Fibroblast of lung (primary cell): ENCODE measurements at regions not wholly inside any gene's neighbourhood (a gene's known extent, or its start where the extent isn't known, plus 50 kb on each side); places are given as distances from the start of the nearest gene placed in this dataset.

Experiments
- DNase-seq, 2 donors: peaks; one replicate each; pipeline versions ENCODE4 v3.0.0 to v3.0.0-alpha.2; 2010; ENCODE audit warnings: low read depth in 2 of 2
- H2AFZ ChIP-seq: 2 replicates; pipeline ENCODE4 v1.5.1; 2012; ENCODE audit warnings: low read length, control low read depth, inconsistent platforms
- H3K27ac ChIP-seq: 2 replicates; pipeline ENCODE4 v1.5.1; 2011; ENCODE audit warnings: low read length, control low read depth; ENCODE audit not compliant: insufficient read depth
- H3K27me3 ChIP-seq: 2 replicates; pipeline ENCODE4 v1.5.1; 2011; ENCODE audit warnings: mild to moderate bottlenecking, low read length; ENCODE audit not compliant: control insufficient read depth, insufficient read depth
- H3K36me3 ChIP-seq: 2 replicates; pipeline ENCODE4 v1.5.1; 2011; ENCODE audit warnings: low read length; ENCODE audit not compliant: control insufficient read depth, insufficient read depth
- H3K4me1 ChIP-seq: 2 replicates; pipeline ENCODE4 v1.5.1; 2011; ENCODE audit warnings: low read length; ENCODE audit not compliant: control insufficient read depth, insufficient read depth; ENCODE audit errors: extremely low read depth
- H3K4me2 ChIP-seq: 2 replicates; pipeline ENCODE4 v1.5.1; 2011; ENCODE audit warnings: low read length, control low read depth; ENCODE audit not compliant: insufficient read depth; ENCODE audit errors: extremely low read depth
- H3K4me3 ChIP-seq, 4 experiments: fragments of 200-600 bp in 1 of 4; sonication (generic) in 1 of 4; replicated peaks in 1 of 4; 2 replicates each; pipeline ENCODE4 v1.5.1; 2011 to 2016; ENCODE audit warnings: low read length in 4 of 4, low read depth in 3 of 4, mild to moderate bottlenecking in 3 of 4, control low read depth in 2 of 4, inconsistent platforms in 1 of 4, mixed read lengths in 1 of 4; ENCODE audit not compliant: insufficient read depth in 1 of 4; ENCODE audit errors: control extremely low read depth in 1 of 4
- H3K79me2 ChIP-seq: 2 replicates; pipeline ENCODE4 v1.5.1; 2012; ENCODE audit warnings: mild to moderate bottlenecking, low read length, inconsistent platforms; ENCODE audit not compliant: control insufficient read depth, insufficient read depth
- H3K9ac ChIP-seq: 2 replicates; pipeline ENCODE4 v1.5.1; 2011; ENCODE audit warnings: mild to moderate bottlenecking, low read length, control low read depth; ENCODE audit not compliant: insufficient read depth
- H3K9me3 ChIP-seq: 2 replicates; pipeline ENCODE4 v1.5.1; 2012; ENCODE audit warnings: low read depth, low read length; ENCODE audit not compliant: control insufficient read depth, insufficient read depth
- H4K20me1 ChIP-seq: 2 replicates; pipeline ENCODE4 v1.5.1; 2011; ENCODE audit warnings: low read length; ENCODE audit not compliant: control insufficient read depth, insufficient read depth; ENCODE audit errors: extremely low read depth
- EZH2 ChIP-seq: IDR thresholded peaks from 2 replicates; pipeline ENCODE4 v1.5.1; 2012; ENCODE audit warnings: low read length, control low read depth, mild to moderate bottlenecking; ENCODE audit errors: missing control alignments
- TF ChIP-seq, protein P1 (sequence below), 2 donors: IDR thresholded peaks in 1 of 2; conservative IDR thresholded peaks in 1 of 2; 1 replicate in 1 of 2; 2 replicates in 1 of 2; pipeline ENCODE4 v1.5.1; 2011 to 2012; ENCODE audit warnings: low read length in 2 of 2, control low read depth in 1 of 2, inconsistent platforms in 1 of 2, low read depth in 1 of 2, mild to moderate bottlenecking in 1 of 2

DNA sequence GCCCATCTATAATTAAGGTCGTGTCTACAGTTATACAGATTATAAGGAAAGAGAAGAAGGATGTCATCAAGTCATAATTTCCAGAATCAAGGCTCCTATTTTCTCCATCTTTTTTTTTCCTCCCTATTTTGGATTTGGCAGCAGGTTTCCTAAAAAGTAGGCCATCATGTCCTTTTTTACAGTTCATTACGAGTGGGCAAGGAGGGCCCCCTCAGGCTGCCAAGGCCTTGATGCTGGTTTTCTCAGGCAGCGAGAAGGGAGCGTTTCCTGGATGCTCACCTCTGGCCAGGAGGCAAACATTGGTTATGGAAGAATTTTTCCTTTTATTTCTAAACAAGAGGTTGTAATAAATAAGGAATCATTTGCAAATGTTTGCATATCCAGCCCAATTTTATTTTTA, 414.6 kb downstream of the DHX35 start:
- Histone ChIP-seq H3K4me2 (no peak overlapping the region), H3K9me3 (no peaks in the 10 kb centered on the region), H3K79me2 (no peaks in the 10 kb centered on the region), H3K27ac (no peak overlapping the region), H3K9ac (no peak overlapping the region), H3K36me3 (no peaks in the 10 kb centered on the region), H2AFZ (no peak overlapping the region), H3K27me3 (no peaks in the 10 kb centered on the region), H3K4me1 (no peaks in the 10 kb centered on the region), H3K4me3 (no peak overlapping the region), H4K20me1 (no peaks in the 10 kb centered on the region)
- TF ChIP-seq EZH2: no peak
- TF ChIP-seq, protein P1, sequence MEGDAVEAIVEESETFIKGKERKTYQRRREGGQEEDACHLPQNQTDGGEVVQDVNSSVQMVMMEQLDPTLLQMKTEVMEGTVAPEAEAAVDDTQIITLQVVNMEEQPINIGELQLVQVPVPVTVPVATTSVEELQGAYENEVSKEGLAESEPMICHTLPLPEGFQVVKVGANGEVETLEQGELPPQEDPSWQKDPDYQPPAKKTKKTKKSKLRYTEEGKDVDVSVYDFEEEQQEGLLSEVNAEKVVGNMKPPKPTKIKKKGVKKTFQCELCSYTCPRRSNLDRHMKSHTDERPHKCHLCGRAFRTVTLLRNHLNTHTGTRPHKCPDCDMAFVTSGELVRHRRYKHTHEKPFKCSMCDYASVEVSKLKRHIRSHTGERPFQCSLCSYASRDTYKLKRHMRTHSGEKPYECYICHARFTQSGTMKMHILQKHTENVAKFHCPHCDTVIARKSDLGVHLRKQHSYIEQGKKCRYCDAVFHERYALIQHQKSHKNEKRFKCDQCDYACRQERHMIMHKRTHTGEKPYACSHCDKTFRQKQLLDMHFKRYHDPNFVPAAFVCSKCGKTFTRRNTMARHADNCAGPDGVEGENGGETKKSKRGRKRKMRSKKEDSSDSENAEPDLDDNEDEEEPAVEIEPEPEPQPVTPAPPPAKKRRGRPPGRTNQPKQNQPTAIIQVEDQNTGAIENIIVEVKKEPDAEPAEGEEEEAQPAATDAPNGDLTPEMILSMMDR (conservative IDR thresholded peaks at IDR 0.05 in 1 of 2, IDR thresholded peaks at IDR 0.05 in 1 of 2; ENCODE audit: low read depth in 1 of 2, low read length in 2 of 2): no peak
- no peak for DNase-seq

DNA sequence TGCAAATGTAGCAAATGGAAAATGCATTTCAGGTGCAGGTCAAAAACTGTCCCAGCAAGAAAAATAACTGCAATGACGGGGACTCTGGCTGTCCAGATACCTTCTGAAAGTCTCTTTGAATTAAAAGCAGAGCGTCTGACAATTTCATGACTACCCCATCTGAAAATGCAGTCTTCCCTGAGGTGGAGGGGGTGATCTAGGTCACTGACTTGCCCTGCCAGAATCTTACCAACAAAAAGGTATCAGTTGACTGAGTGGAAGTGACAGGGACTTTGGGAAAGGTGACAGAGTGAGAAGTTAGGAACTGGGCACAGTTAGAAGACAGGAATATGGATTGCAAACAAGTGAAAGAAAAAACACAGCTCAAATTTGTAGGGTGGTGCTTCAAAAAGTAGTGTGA, 402.2 kb downstream of the DHX35 start:
- Histone ChIP-seq H3K36me3 (no peaks in the 10 kb centered on the region), H3K79me2 (no peaks in the 10 kb centered on the region), H3K27ac (no peak overlapping the region), H3K4me1 (no peaks in the 10 kb centered on the region), H4K20me1 (no peaks in the 10 kb centered on the region), H3K4me2 (no peak overlapping the region), H3K9ac (no peak overlapping the region), H2AFZ (no peak overlapping the region), H3K27me3 (no peaks in the 10 kb centered on the region), H3K9me3 (no peaks in the 10 kb centered on the region), H3K4me3 (no peak overlapping the region)
- TF ChIP-seq, protein P1 (conservative IDR thresholded peaks at IDR 0.05 in 1 of 2, IDR thresholded peaks at IDR 0.05 in 1 of 2; ENCODE audit: low read depth in 1 of 2, low read length in 2 of 2): no peak
- TF ChIP-seq EZH2: no peak
- DNase-seq: no peak

DNA sequence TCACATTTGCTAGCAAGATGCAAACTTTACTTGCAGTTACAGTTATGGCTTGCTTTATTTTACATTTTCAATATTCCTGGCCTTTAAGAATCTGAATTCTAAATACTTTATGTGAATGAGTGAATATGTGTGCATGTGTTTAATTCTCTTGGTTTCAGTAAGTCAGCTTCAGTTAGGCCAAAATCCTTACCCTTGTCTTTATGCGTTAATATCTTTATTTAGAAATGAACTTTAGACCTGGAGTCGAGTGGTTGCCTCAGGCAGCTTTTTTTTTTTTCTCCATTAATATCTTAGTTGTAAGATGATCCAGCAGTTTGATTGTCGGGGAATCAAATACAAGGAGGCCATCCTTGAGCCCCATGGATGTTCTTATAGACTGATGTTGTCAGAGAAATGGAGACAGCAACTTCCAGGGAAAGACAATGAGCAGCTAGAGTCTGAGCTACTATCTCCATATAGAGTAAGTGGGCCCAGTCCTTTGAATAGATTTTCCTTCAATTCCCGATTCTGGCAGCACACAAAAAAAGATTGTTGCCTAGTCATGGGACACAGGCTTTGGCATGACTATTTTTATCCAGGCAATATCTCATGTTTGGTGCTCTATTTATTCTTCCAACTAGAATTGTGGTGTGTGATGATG, 398.0 kb downstream of the DHX35 start:
- Histone ChIP-seq H2AFZ (no peak overlapping the region), H3K9me3 (no peaks in the 10 kb centered on the region), H3K36me3 (no peaks in the 10 kb centered on the region), H3K27ac (no peak overlapping the region), H3K9ac (no peak overlapping the region), H3K4me2 (no peak overlapping the region), H3K4me3 (no peak overlapping the region), H4K20me1 (no peaks in the 10 kb centered on the region), H3K27me3 (no peaks in the 10 kb centered on the region), H3K4me1 (no peaks in the 10 kb centered on the region), H3K79me2 (no peaks in the 10 kb centered on the region)
- TF ChIP-seq, protein P1 (conservative IDR thresholded peaks at IDR 0.05 in 1 of 2, IDR thresholded peaks at IDR 0.05 in 1 of 2; ENCODE audit: low read depth in 1 of 2, low read length in 2 of 2): no peak
- TF ChIP-seq EZH2: no peak
- DNase-seq: no peak
